HL-60 (cell line): ENCODE measurements at regions not wholly inside any gene's neighbourhood (a gene's known extent, or its start where the extent isn't known, plus 50 kb on each side); places are given as distances from the start of the nearest gene placed in this dataset.

Experiments used
- DNase-seq, 2 experiments: peaks; one replicate each; pipeline ENCODE4 v3.0.0-alpha.2; 2010 to 2020; ENCODE audit warnings: low read depth in 1 of 2, low spot score in 1 of 2
- H3K27ac ChIP-seq: fragments of 250-450 bp; sonication (Bioruptor Pico); replicated peaks from 2 replicates; pipeline ENCODE4 v1.5.1; 2020; ENCODE audit warnings: mild to moderate bottlenecking, moderate library complexity
- H3K27me3 ChIP-seq: fragments of 250-450 bp; sonication (Bioruptor Pico); 2 replicates; pipeline ENCODE4 v1.5.1; 2021; ENCODE audit warnings: mild to moderate bottlenecking, moderate library complexity; ENCODE audit not compliant: insufficient read depth, poor library complexity, severe bottlenecking
- H3K4me3 ChIP-seq: replicated peaks from 2 replicates; pipeline ENCODE4 v1.5.1; 2011; ENCODE audit warnings: mild to moderate bottlenecking, control low read depth, low read length; ENCODE audit not compliant: insufficient read depth
- CTCF ChIP-seq: IDR thresholded peaks from one replicate; pipeline ENCODE4 v1.5.1; 2011; ENCODE audit warnings: low read length, control low read depth, inconsistent platforms; ENCODE audit not compliant: insufficient read depth
- GABPA ChIP-seq: IDR thresholded peaks from 2 replicates; pipeline ENCODE4 v1.6.1; 2012; ENCODE audit warnings: low read depth
- POLR2AphosphoS5 ChIP-seq: IDR thresholded peaks from 2 replicates; pipeline ENCODE4 v1.6.1; 2012; ENCODE audit warnings: low read depth
- REST ChIP-seq: IDR thresholded peaks from 2 replicates; pipeline ENCODE4 v1.6.1; 2012; ENCODE audit warnings: low read depth; ENCODE audit not compliant: insufficient replicate concordance
- SPI1 ChIP-seq: IDR thresholded peaks from 2 replicates; pipeline ENCODE4 v1.6.1; 2012; ENCODE audit warnings: low read depth, mild to moderate bottlenecking, borderline replicate concordance

- H3K27ac ChIP-seq: no peak overlapping the region
- TF ChIP-seq SPI1: no peak
- no peak for TF ChIP-seq GABPA
- TF ChIP-seq REST: no peak
- TF ChIP-seq CTCF: no peak
- TF ChIP-seq POLR2AphosphoS5: no peak
- no peak for DNase-seq
- no peak overlapping the region for H3K4me3 ChIP-seq
- H3K27me3 ChIP-seq: no peaks in the 10 kb centered on the region
These were observed 87.9 kb downstream of the AIPL1 start for GRCh38 chr17:6346986-6347385.

GRCh38 chr17:6346156-6346786 is 88.7 kb downstream of the AIPL1 start:
- H3K27me3 ChIP-seq: no peaks in the 10 kb centered on the region

More at GRCh38 chr17:6346156-6346786, 88.7 kb downstream of the AIPL1 start:
- Histone ChIP-seq H3K27ac (no peak overlapping the region), H3K4me3 (no peak overlapping the region)
- TF ChIP-seq POLR2AphosphoS5 (no peak), GABPA (no peak), CTCF (no peak), REST (no peak)
- DNase-seq: no peak
